HepG2 (cell line): ENCODE measurements at regions not wholly inside any gene's neighbourhood (a gene's known extent, or its start where the extent isn't known, plus 50 kb on each side); places are given as distances from the start of the nearest gene placed in this dataset.

Experiments
- ATF3 ChIP-seq: sonication (generic); formaldehyde crosslinking; IDR thresholded peaks from 2 replicates; pipeline ENCODE4 v1.4.0; 2020; ENCODE audit warnings: missing genetic modification reagents
- BCLAF1 ChIP-seq: fragments of 450-650 bp; IDR thresholded peaks from 2 replicates; pipeline ENCODE4 v1.6.1; 2017; ENCODE audit warnings: mild to moderate bottlenecking
- HNRNPUL1 ChIP-seq: fragments of 200-400 bp; formaldehyde crosslinking; IDR thresholded peaks from 2 replicates; pipeline ENCODE4 v1.6.1; 2017; ENCODE audit warnings: low read depth, mild to moderate bottlenecking, low read length, moderate library complexity
- KLF12 ChIP-seq: sonication (generic); formaldehyde crosslinking; IDR thresholded peaks from 2 replicates; pipeline ENCODE4 v1.4.0; 2020; ENCODE audit warnings: missing genetic modification reagents, borderline replicate concordance
- MXI1 ChIP-seq: IDR thresholded peaks from 3 replicates; pipeline ENCODE4 v1.6.1; 2012; ENCODE audit warnings: low read depth, low read length, inconsistent platforms, borderline replicate concordance
- NFKBIZ ChIP-seq: IDR thresholded peaks from 2 replicates; pipeline ENCODE4 v1.6.1; 2018; ENCODE audit warnings: missing genetic modification reagents, missing compliant biosample characterization
- POLR2A ChIP-seq, 2 experiments: IDR thresholded peaks; 2 replicates each; pipeline ENCODE4 v1.6.1; 2011; ENCODE audit warnings: low read depth in 2 of 2, low read length in 2 of 2, mild to moderate bottlenecking in 1 of 2, moderate library complexity in 1 of 2; ENCODE audit not compliant: insufficient read depth in 1 of 2
- TCF7 ChIP-seq: sonication (generic); IDR thresholded peaks from 2 replicates; pipeline ENCODE4 v1.6.1; 2016; ENCODE audit warnings: antibody characterized with exemption, low read depth
- ZSCAN31 ChIP-seq: sonication (generic); formaldehyde crosslinking; IDR thresholded peaks from 2 replicates; pipeline ENCODE4 v1.5.0; 2020; ENCODE audit warnings: low read depth, mild to moderate bottlenecking, missing genetic modification reagents
- TF ChIP-seq, protein P1 (sequence below): IDR thresholded peaks from 2 replicates; pipeline ENCODE4 v1.6.1; 2016
- TF ChIP-seq, protein P2 (sequence below): sonication (generic); formaldehyde crosslinking; IDR thresholded peaks from 2 replicates; pipeline ENCODE4 v1.5.0; 2020; ENCODE audit warnings: mild to moderate bottlenecking, missing genetic modification reagents, moderate library complexity
- TF ChIP-seq, protein P3 (sequence below): sonication (generic); formaldehyde crosslinking; conservative IDR thresholded peaks from 2 replicates; pipeline ENCODE4 v1.4.0; 2020; ENCODE audit warnings: missing genetic modification reagents
- TF ChIP-seq, protein P4 (sequence below): IDR thresholded peaks from 2 replicates; pipeline ENCODE4 v1.6.1; 2016; ENCODE audit warnings: low read depth, borderline replicate concordance

DNA sequence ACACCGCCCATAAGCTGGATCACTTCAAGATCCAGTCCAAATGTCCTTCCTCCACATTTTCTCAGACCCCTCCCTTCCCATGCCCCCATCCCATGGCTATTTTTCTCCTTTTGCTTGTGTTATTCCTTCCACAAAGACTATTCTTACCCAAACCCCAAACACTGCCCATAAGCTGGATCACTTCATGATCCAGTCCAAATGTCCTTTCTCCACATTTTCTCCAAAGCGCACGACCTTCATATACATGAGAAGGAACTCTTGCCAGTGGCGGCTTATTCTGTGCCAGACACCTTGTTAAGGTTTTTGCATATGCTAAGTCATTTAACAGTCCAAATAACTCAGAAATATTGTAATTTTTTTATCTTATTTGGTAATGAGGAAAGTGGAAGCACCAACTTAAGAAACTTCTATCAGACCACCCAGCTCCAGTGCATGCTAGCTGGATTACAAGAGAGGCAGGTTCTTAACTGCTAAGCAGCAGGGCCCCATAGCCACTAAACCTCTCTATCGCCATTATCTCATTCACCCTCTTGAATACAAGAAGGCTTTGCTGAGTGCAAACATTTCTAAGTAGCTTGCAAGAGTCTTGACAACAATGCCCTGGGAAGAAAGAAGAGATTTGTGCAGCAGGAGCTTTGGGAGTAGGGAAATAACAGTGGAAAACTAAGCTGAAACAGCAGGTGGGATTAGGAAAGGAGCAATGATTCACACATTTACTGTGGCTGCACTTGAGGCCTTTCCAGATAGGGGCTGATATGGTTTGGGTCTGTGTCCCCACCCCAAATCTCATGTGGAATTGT lies 428.2 kb upstream of the MAF start:
- TF ChIP-seq TCF7 (no peak), KLF12 (no peak), POLR2A (IDR thresholded peaks at IDR 0.05; ENCODE audit: insufficient read depth in 1 of 2, low read depth in 2 of 2, low read length in 2 of 2) (no peak), HNRNPUL1 (no peak), ZSCAN31 (CRISPR knock-in tag) (no peak), MXI1 (no peak), NFKBIZ (CRISPR knock-in tag) (no peak), BCLAF1 (no peak), ATF3 (CRISPR knock-in tag) (no peak)
- TF ChIP-seq, protein P1, sequence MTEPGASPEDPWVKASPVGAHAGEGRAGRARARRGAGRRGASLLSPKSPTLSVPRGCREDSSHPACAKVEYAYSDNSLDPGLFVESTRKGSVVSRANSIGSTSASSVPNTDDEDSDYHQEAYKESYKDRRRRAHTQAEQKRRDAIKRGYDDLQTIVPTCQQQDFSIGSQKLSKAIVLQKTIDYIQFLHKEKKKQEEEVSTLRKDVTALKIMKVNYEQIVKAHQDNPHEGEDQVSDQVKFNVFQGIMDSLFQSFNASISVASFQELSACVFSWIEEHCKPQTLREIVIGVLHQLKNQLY (CRISPR knock-in tag), result no peak
- TF ChIP-seq, protein P2, sequence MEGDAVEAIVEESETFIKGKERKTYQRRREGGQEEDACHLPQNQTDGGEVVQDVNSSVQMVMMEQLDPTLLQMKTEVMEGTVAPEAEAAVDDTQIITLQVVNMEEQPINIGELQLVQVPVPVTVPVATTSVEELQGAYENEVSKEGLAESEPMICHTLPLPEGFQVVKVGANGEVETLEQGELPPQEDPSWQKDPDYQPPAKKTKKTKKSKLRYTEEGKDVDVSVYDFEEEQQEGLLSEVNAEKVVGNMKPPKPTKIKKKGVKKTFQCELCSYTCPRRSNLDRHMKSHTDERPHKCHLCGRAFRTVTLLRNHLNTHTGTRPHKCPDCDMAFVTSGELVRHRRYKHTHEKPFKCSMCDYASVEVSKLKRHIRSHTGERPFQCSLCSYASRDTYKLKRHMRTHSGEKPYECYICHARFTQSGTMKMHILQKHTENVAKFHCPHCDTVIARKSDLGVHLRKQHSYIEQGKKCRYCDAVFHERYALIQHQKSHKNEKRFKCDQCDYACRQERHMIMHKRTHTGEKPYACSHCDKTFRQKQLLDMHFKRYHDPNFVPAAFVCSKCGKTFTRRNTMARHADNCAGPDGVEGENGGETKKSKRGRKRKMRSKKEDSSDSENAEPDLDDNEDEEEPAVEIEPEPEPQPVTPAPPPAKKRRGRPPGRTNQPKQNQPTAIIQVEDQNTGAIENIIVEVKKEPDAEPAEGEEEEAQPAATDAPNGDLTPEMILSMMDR (CRISPR knock-in tag), result no peak
- TF ChIP-seq, protein P3, sequence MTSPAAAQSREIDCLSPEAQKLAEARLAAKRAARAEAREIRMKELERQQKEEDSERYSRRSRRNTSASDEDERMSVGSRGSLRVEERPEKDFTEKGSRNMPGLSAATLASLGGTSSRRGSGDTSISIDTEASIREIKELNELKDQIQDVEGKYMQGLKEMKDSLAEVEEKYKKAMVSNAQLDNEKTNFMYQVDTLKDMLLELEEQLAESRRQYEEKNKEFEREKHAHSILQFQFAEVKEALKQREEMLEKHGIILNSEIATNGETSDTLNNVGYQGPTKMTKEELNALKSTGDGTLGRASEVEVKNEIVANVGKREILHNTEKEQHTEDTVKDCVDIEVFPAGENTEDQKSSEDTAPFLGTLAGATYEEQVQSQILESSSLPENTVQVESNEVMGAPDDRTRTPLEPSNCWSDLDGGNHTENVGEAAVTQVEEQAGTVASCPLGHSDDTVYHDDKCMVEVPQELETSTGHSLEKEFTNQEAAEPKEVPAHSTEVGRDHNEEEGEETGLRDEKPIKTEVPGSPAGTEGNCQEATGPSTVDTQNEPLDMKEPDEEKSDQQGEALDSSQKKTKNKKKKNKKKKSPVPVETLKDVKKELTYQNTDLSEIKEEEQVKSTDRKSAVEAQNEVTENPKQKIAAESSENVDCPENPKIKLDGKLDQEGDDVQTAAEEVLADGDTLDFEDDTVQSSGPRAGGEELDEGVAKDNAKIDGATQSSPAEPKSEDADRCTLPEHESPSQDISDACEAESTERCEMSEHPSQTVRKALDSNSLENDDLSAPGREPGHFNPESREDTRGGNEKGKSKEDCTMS (CRISPR knock-in tag), result no peak
- TF ChIP-seq, protein P4, sequence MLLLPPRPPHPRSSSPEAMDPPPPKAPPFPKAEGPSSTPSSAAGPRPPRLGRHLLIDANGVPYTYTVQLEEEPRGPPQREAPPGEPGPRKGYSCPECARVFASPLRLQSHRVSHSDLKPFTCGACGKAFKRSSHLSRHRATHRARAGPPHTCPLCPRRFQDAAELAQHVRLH (CRISPR knock-in tag), result no peak
